22Rv1 (cell line): ENCODE measurements at regions not wholly inside any gene's neighbourhood (a gene's known extent, or its start where the extent isn't known, plus 50 kb on each side); places are given as distances from the start of the nearest gene placed in this dataset.

ENCODE experiments used
- CTCF ChIP-seq: fragments of 450-650 bp; IDR thresholded peaks from 2 replicates; pipeline ENCODE4 v1.5.1; 2017; ENCODE audit warnings: mild to moderate bottlenecking
- ZFX ChIP-seq: fragments of 450-650 bp; IDR thresholded peaks from 2 replicates; pipeline ENCODE4 v1.6.1; 2017; ENCODE audit warnings: antibody characterized with exemption, borderline replicate concordance

- TF ChIP-seq CTCF (no peak), ZFX (no peak)
Observed at GRCh38 chr13:85541476-85541875, 257.7 kb downstream of the SLITRK6 start.
